K562 (cell line): ENCODE measurements at regions not wholly inside any gene's neighbourhood (a gene's known extent, or its start where the extent isn't known, plus 50 kb on each side); places are given as distances from the start of the nearest gene placed in this dataset.

Experiments used
- ATAC-seq: fragments of 200-7000 bp; cut with Tn5 transposase; 3 replicates; pipeline ENCODE4 v1.9.1; 2020; ENCODE audit warnings: moderate library complexity
- BruUV-seq: library from RNA; stranded (reverse); fragments of 400-500 nt; replicated peaks from 2 replicates; lab custom pipeline; 2021; lab: Mats Ljungman, UMichigan
- CTCF ChIA-PET: fragments of 300-600 bp; formaldehyde crosslinking; extraction: SDS; loops from one replicate; lab custom pipeline; 2021; ENCODE audit warnings: low intra/inter-chr PET ratio; lab: Yijun Ruan, JAX
- POLR2A ChIA-PET: fragments of 300-600, 350-650 bp; sonication (Branson Sonifier 250); formaldehyde crosslinking; extraction: SDS; loops from one replicate; lab custom pipeline; 2021; ENCODE audit warnings: antibody characterized with exemption, inconsistent platforms; lab: Yijun Ruan, JAX
- DNase-seq, 4 experiments: peaks; one replicate each; pipeline versions ENCODE4 v3.0.0 to v3.0.0-alpha.2; 2011 to 2018; ENCODE audit warnings: low spot score in 3 of 4, mixed read lengths in 3 of 4; ENCODE audit errors: extremely low read depth in 1 of 4
- FAIRE-seq: peaks from 2 replicates; lab custom pipeline; 2011; peaks lifted over from hg19 to GRCh38; lab: Jason Lieb, UNC
- H2AFZ ChIP-seq: 2 replicates; pipeline ENCODE4 v1.6.0; 2011; ENCODE audit warnings: low read depth, low read length, control low read depth, inconsistent platforms
- H3K27ac ChIP-seq: fragments of 200-600 bp; 3 replicates; pipeline ENCODE4 v1.8.0; 2011; ENCODE audit warnings: low read depth, mild to moderate bottlenecking, control low read depth, inconsistent platforms, low read length, moderate library complexity, mixed read lengths; ENCODE audit errors: extremely low read depth
- H3K27me3 ChIP-seq, 2 experiments: fragments of 300-600 bp in 1 of 2; 2 replicates in 1 of 2; 3 replicates in 1 of 2; pipeline versions ENCODE4 v1.6.0 to v1.8.0; 2011; ENCODE audit warnings: inconsistent platforms in 2 of 2, low read length in 2 of 2, mild to moderate bottlenecking in 1 of 2, mixed read lengths in 1 of 2, moderate library complexity in 1 of 2; ENCODE audit not compliant: control insufficient read depth in 2 of 2, insufficient read depth in 2 of 2
- H3K36me3 ChIP-seq: fragments of 300-600 bp; 3 replicates; pipeline ENCODE4 v1.8.0; 2011; ENCODE audit warnings: mild to moderate bottlenecking, low read length, inconsistent platforms; ENCODE audit not compliant: control insufficient read depth, insufficient read depth
- H3K4me1 ChIP-seq, 2 experiments: fragments of 200-600 bp in 1 of 2; replicated peaks in 1 of 2; 2 replicates in 1 of 2; 3 replicates in 1 of 2; pipeline versions ENCODE4 v1.5.1 to v1.8.0; 2011; ENCODE audit warnings: inconsistent platforms in 2 of 2, low read length in 2 of 2, mild to moderate bottlenecking in 1 of 2, mixed read lengths in 1 of 2, moderate library complexity in 1 of 2; ENCODE audit not compliant: control insufficient read depth in 2 of 2, insufficient read depth in 2 of 2
- H3K4me2 ChIP-seq: 2 replicates; pipeline ENCODE4 v1.6.1; 2011; ENCODE audit warnings: low read length, control low read depth, inconsistent platforms, mixed read lengths; ENCODE audit not compliant: insufficient read depth
- H3K4me3 ChIP-seq: fragments of 200-600 bp; sonication (generic), shearing (Covaris generic); 2 replicates; pipeline ENCODE4 v1.5.1; 2016; ENCODE audit warnings: control low read depth, inconsistent platforms
- H3K79me2 ChIP-seq: fragments of 200-600 bp; 3 replicates; pipeline ENCODE4 v1.8.0; 2011; ENCODE audit warnings: low read length, inconsistent platforms; ENCODE audit not compliant: control insufficient read depth, insufficient read depth
- H3K9ac ChIP-seq, 2 experiments: 2 replicates each; pipeline versions ENCODE4 v1.6.0 to v1.6.1; 2011; ENCODE audit warnings: low read depth in 2 of 2, low read length in 2 of 2, control low read depth in 1 of 2, inconsistent platforms in 1 of 2, mild to moderate bottlenecking in 1 of 2, mixed read lengths in 1 of 2; ENCODE audit not compliant: insufficient read depth in 1 of 2
- H3K9me1 ChIP-seq: one replicate; pipeline ENCODE4 v1.6.0; 2011; ENCODE audit warnings: inconsistent platforms, mild to moderate bottlenecking, low read length, moderate library complexity; ENCODE audit not compliant: control insufficient read depth, insufficient read depth
- H3K9me3 ChIP-seq: replicated peaks from 2 replicates; pipeline ENCODE4 v1.5.1; 2011; ENCODE audit warnings: low read depth, low read length, inconsistent platforms; ENCODE audit not compliant: control insufficient read depth, insufficient read depth
- H4K20me1 ChIP-seq: replicated peaks from 2 replicates; pipeline ENCODE4 v1.6.1; 2011; ENCODE audit warnings: low read length, inconsistent platforms, mixed read lengths; ENCODE audit not compliant: control insufficient read depth, insufficient read depth
- DACH1 ChIP-seq: fragments of 450-650 bp; IDR thresholded peaks from 2 replicates; pipeline ENCODE4 v1.6.1; 2018; ENCODE audit not compliant: partially characterized antibody
- FOSL1 ChIP-seq: fragments of 200-800 bp; sonication (Bioruptor generic); conservative IDR thresholded peaks from 2 replicates; pipeline ENCODE4 v1.6.1; 2016; ENCODE audit warnings: missing genetic modification characterization, missing compliant biosample characterization
- HMG20B ChIP-seq: fragments of 250-450 bp; sonication (Bioruptor Pico); IDR thresholded peaks from 2 replicates; pipeline ENCODE4 v1.5.0; 2021; ENCODE audit warnings: mild to moderate bottlenecking
- KLF10 ChIP-seq: fragments of 250-450 bp; sonication (Bioruptor Pico); IDR thresholded peaks from 2 replicates; pipeline ENCODE4 v1.6.1; 2021; ENCODE audit warnings: matching md5 sums
- NFIX ChIP-seq: fragments of 250-450 bp; sonication (Bioruptor Pico); IDR thresholded peaks from 2 replicates; pipeline ENCODE4 v1.4.0; 2020; ENCODE audit warnings: low read depth, mild to moderate bottlenecking, moderate library complexity
- SRSF1 ChIP-seq: fragments of 200-400 bp; formaldehyde crosslinking; IDR thresholded peaks from 2 replicates; pipeline ENCODE4 v1.6.1; 2017; ENCODE audit warnings: mild to moderate bottlenecking, low read depth, low read length, moderate library complexity
- ZBTB33 ChIP-seq: sonication (generic); formaldehyde crosslinking; IDR thresholded peaks from 2 replicates; pipeline ENCODE4 v1.8.1; 2023; ENCODE audit warnings: mild to moderate bottlenecking, missing genetic modification reagents
- ZNF124 ChIP-seq: sonication (generic); formaldehyde crosslinking; IDR thresholded peaks from 2 replicates; pipeline ENCODE4 v1.8.1; 2022; ENCODE audit warnings: missing genetic modification reagents
- WGBS: fragments of 100-300 bp; shearing (Covaris generic); methylation state at CpG from one replicate; pipeline ENCODE4 v1.1.6; 2016; ENCODE audit warnings: low coverage, mixed read lengths; ENCODE audit not compliant: insufficient coverage; ENCODE audit errors: missing lambda C conversion rate; 5-methylcytosine and 5-hydroxymethylcytosine counted together
- in situ Hi-C: fragments of 300-500 bp; cut with MboI; formaldehyde crosslinking; loops from 4 replicates; pipeline ENCODE4 v1.15.0; 2018; ENCODE audit warnings: inconsistent platforms, mixed read lengths
- intact Hi-C: fragments of 100-400 bp; cut with micrococcal nuclease; formaldehyde crosslinking; loops from 2 replicates; pipeline ENCODE4 v1.14.2; 2022
- TF ChIP-seq, protein P1 (sequence below): fragments of 450-650 bp; formaldehyde crosslinking; IDR thresholded peaks from 2 replicates; pipeline ENCODE4 v1.4.0; 2022; ENCODE audit warnings: missing genetic modification characterization

- TF ChIP-seq ZBTB33 (CRISPR knock-in tag) (no peak), ZNF124 (CRISPR knock-in tag) (no peak), KLF10 (CRISPR knock-in tag) (no peak), NFIX (no peak), SRSF1 (no peak), FOSL1 (tag) (no peak)
- TF ChIP-seq, protein P1, sequence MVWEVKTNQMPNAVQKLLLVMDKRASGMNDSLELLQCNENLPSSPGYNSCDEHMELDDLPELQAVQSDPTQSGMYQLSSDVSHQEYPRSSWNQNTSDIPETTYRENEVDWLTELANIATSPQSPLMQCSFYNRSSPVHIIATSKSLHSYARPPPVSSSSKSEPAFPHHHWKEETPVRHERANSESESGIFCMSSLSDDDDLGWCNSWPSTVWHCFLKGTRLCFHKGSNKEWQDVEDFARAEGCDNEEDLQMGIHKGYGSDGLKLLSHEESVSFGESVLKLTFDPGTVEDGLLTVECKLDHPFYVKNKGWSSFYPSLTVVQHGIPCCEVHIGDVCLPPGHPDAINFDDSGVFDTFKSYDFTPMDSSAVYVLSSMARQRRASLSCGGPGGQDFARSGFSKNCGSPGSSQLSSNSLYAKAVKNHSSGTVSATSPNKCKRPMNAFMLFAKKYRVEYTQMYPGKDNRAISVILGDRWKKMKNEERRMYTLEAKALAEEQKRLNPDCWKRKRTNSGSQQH (CRISPR knock-in tag), result no peak
- TF ChIP-seq, all 486 proteins: peak for 7
These were observed 137.5 kb upstream of the CPM start (continued) for GRCh38 chr12:69070319-69071090.

DNA sequence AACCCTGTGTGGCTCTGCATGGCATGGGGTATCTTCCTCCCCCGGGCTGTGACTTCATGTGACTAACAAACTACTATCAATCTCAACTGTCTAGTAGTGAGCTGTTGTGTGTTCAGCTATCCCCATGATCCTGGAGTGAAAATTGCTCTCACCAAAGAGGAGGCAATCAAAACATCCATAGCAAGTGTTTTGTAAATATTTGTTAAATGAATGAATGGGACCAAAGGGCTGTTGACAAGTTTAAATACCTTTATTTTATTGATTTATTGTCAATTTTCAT lies 138.1 kb upstream of the CPM start:
- BruUV-seq, result no TSS peak
- no peak overlapping the region for H3K4me2 ChIP-seq
- no peaks in the 10 kb centered on the region for H3K9me1 ChIP-seq
- CTCF ChIA-PET, result interaction anchor here (1.4 kb wide), 1 partner anchor 195 kb away, joined by 3 read pairs; no protein-coding TSS in a partner anchor
- intact Hi-C loops, result no loop called here
- 0% methylated on average over 1 of the region's 1 CpG for WGBS
- DNase-seq, result no peak
- POLR2A ChIA-PET, result no interaction called here
- H3K4me3 ChIP-seq, result no peak overlapping the region
- no peak for TF ChIP-seq HMG20B (CRISPR knock-in tag)
- TF ChIP-seq DACH1, result no peak
- TF ChIP-seq, all 486 proteins: peak for 0
- peaks cover 0 to 15% of the 10 kb centered on the region in 2 experiments; a peak in 3 of 5 replicates for H3K27me3 ChIP-seq
- ATAC-seq, result no peak
- H4K20me1 ChIP-seq, result no peaks in the 10 kb centered on the region
- H3K36me3 ChIP-seq, result no peaks in the 10 kb centered on the region
- no peaks in the 10 kb centered on the region for H3K9me3 ChIP-seq
- FAIRE-seq, result no peak
- H3K27ac ChIP-seq, result no peak overlapping the region
- H3K79me2 ChIP-seq, result no peaks in the 10 kb centered on the region
- no peak overlapping the region for H3K9ac ChIP-seq
- in situ Hi-C loops, result loop anchor here (25.0 kb wide), 1 partner anchor 209 kb away; no protein-coding TSS in a partner anchor
- no peaks in the 10 kb centered on the region for H3K4me1 ChIP-seq
- H2AFZ ChIP-seq, result no peak overlapping the region
